Mucosa of gallbladder (tissue), 1 donor: ENCODE measurements at regions not wholly inside any gene's neighbourhood (a gene's known extent, or its start where the extent isn't known, plus 50 kb on each side); places are given as distances from the start of the nearest gene placed in this dataset.
"Not testable (repeated sequence)": the region's sequence is repeated elsewhere in the genome, so short reads cannot be mapped to it uniquely, and the experiment has no call there.

Experiments
- DNase-seq: peaks from one replicate; pipeline ENCODE4 v3.0.0-alpha.2; 2020; ENCODE audit warnings: low spot score
- donor health status: DM: no; HTN: no; CAD: no.

- DNase-seq: no peak
Observed at GRCh38 chr1:102174259-102174863, 177.6 kb upstream of the OLFM3 start.

- no peak for DNase-seq
Observed at GRCh38 chr1:102172200-102172599, 175.5 kb upstream of the OLFM3 start.

- DNase-seq: no peak
Observed at GRCh38 chr1:102163799-102164198, 167.1 kb upstream of the OLFM3 start.

- no peak for DNase-seq
Observed at GRCh38 chr1:102151242-102151641, 154.5 kb upstream of the OLFM3 start.

DNA sequence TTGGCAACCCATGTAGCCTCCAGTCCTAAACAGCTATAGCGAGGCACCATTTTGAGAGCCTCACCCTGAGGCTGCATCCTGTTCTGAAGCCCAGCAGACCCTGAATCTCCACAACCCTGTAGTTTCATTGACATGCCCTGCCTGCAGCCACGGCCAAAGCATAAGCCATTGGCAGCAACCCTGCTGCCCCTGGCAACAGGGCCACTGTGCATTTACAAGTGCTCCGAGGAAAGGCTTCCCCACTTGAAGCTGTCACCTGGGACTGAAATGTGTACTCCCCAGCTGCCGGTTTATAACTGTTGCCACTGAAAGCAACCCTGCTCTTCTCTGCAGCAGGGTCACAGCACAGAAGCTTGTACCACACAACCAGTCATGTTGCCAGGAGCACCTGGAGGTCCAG, 124.2 kb upstream of the OLFM3 start:
- DNase-seq: no peak

- DNase-seq: no peak
Observed at GRCh38 chr1:102118150-102118549, 121.4 kb upstream of the OLFM3 start.

GRCh38 chr1:102110586-102110985, 113.9 kb upstream of the OLFM3 start:
- DNase-seq: no peak

DNA sequence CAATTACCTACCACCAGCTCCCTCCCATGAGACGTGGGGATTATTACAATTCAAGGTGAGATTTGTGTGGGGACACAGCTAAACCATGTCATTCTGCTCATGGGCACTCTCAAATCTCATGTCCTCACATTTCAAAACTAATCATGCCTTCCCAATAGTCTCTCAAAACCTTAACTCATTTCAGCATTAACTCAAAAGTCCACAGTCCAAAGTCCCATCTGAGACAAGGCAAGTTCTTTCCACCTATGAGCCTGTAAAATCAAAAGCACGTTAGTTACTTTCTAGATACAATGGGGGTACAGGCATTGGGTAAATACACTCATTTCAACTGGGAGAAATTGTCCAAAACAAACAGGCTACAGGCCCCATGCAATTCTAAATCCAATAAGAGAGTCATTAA, 112.8 kb upstream of the OLFM3 start:
- DNase-seq: not testable (repeated sequence)

GRCh38 chr1:102107441-102107840, 110.7 kb upstream of the OLFM3 start:
- no peak for DNase-seq

DNA sequence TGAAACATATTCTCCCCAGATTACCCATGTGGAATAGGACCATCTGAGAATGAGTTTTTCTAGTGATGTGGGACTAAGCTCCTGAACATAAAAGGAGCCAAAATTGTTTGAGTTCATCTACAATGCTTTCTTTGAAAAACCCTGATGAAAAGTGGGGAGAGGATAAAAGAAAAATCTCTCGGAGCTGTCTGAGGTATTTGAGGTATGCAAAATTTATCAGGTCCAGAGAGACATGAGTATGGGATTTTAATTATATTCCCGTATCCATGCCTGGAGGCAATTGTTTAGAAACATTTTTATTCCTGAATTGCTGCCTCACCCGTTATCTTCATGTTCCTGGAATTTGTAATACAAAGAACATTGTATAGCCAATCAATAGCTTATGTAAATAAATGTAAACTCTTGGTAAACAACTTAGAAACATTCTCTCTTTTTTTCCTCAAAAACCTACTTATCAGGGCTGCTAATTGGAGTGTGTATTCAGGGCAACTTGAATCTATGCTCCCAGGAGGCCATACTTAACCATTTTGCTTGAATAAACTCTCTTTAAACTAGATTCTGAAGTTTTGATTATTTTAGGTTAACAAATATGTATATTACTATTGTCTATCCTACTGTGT, 109.3 kb upstream of the OLFM3 start:
- no peak for DNase-seq

- no peak for DNase-seq
Observed at GRCh38 chr1:102103646-102104045, 106.9 kb upstream of the OLFM3 start.

- no peak for DNase-seq
Observed at GRCh38 chr1:102102276-102102780, 105.6 kb upstream of the OLFM3 start.

DNA sequence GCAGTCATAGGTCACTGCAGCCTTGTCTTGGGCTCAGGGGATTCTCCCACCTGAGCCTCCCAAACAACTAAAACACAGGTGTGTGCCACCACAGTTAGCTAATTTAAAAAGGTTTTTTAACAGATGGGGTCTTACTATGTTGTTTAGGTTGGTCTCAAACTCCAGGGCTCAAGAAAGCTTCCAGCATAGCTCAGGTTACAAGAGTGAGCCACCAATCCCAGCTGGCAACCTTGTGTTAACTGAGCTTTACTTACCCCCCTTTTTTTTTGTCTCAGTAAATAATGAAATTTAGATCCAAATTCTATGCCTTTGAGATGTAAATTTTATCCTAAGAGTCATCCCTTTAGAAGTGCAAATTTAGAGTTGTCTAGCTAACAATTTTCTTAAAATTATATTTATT, 103.9 kb upstream of the OLFM3 start:
- no peak for DNase-seq

DNA sequence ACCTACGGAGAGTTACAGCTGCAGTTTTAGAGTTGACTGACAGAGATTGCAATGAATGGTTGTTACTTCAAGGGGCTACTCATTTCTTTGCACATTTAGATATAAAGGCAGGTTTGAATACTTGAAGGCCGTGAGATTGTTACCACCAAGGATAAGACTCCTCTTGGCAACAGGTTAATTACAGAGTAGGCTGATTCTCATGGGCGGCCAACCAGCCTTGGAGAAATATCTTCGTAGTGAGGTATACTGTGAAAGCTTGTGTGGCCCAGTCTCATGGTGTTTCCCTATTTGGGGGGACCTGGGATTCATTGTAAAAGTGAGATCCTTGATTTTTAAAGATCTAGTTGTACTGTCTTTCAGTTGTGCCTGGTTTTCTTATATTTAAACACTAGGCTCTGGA, 103.2 kb upstream of the OLFM3 start:
- no peak for DNase-seq

DNA sequence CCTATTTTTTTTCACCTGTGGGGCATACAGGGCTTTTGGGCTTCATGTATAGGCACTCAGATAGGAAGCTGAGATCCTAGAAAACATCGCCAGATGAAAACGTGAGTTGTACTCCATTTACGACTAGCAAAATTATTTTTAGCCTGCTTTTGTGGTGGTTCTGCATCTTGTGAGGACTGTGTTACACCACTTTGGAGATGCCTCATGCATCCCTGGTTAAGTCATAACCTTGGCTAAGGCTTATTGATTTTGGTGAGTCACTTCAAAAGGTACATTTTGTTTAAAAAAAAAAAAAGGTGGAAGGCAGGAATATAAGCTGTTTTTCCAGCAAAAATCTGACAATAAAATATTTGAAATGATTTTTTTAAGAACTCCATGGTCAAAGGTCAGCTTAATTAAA, 101.8 kb upstream of the OLFM3 start:
- DNase-seq: no peak

GRCh38 chr1:102098081-102098480, 101.4 kb upstream of the OLFM3 start:
- no peak for DNase-seq

GRCh38 chr1:102097451-102097850, 100.7 kb upstream of the OLFM3 start:
- DNase-seq: no peak

- DNase-seq: no peak
Observed at GRCh38 chr1:102096162-102096561, 99.4 kb upstream of the OLFM3 start.

DNA sequence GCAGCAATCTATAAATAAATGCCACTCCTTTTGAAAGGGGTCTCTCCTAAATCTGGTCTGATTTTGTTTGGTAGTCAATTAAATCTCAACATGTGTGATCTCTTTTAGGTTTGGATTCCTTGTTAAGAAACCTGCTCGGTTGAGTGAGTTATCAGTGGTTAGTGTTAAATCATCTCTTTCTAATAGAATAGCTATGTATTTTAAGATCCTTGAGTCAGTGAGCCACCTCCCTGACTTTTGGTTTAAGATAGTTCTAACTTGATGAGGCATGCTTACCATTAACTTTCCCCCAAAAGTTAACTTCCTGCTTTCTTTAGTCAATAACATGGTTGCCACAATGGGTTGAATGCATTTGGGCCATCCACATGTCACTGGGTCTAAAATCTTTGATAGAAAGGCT, 93.1 kb upstream of the OLFM3 start:
- DNase-seq: no peak

DNA sequence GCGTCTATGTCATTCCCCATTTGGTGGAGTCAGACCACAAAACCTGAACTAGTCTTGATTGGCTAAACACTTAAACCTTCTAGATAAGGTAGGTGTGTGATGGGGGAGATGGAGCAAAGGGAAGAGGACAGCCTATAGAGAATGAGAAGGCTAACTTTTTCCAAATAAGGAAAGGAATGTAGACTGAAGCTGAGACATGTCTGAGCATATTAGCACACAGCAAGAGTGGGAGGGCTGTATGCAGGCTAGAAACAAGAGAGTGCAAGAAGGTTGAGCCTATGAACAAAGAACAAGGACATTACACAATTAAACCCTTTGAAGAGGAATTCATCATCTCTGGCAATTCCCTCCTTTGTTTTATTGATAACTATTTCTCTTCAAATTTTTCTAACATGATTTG, 89.2 kb upstream of the OLFM3 start:
- DNase-seq: no peak

- no peak for DNase-seq
Observed at GRCh38 chr1:102084771-102085535, 88.2 kb upstream of the OLFM3 start.

GRCh38 chr1:102083192-102083591, 86.5 kb upstream of the OLFM3 start:
- no peak for DNase-seq

DNA sequence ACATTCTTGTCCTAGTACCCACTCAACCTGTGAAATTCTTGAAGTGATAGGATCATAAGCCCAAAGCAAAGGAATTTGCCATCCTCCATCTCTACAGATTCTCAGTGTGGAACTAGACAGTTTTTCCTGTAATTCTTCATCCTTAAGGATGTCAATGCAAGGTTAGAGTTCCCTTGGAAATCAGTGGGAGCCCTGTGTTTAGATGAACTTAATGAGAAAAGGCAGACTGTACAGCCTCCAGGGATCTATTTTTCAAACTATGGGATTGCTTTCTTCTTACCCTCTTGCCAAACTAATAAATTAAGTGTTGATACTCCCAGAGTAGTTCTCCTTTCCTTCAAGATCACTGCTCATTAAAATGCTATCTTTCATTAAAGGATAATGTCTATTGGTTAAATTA, 78.1 kb upstream of the OLFM3 start:
- DNase-seq: no peak
